GM23338 (cell line): ENCODE measurements at regions not wholly inside any gene's neighbourhood (a gene's known extent, or its start where the extent isn't known, plus 50 kb on each side); places are given as distances from the start of the nearest gene placed in this dataset.

Source experiments
- CREB1 ChIP-seq: fragments of 250-450 bp; sonication (Bioruptor Pico); IDR thresholded peaks from 2 replicates; pipeline ENCODE4 v1.5.0; 2020; ENCODE audit warnings: low read depth, mild to moderate bottlenecking, moderate library complexity
- EZH2phosphoT487 ChIP-seq: fragments of 200-600 bp; sonication (generic); IDR thresholded peaks from one replicate; pipeline ENCODE4 v1.8.1; 2018; ENCODE audit warnings: antibody characterized with exemption; ENCODE audit not compliant: unreplicated experiment
- JUNB ChIP-seq: IDR thresholded peaks from one replicate; pipeline ENCODE4 v1.6.1; 2016; ENCODE audit warnings: antibody characterized with exemption; ENCODE audit not compliant: unreplicated experiment
- POLR2AphosphoS5 ChIP-seq: IDR thresholded peaks from 2 replicates; pipeline ENCODE4 v1.6.1; 2016; ENCODE audit warnings: antibody characterized with exemption, low read depth
- STAT1 ChIP-seq: IDR thresholded peaks from one replicate; pipeline ENCODE4 v1.6.1; 2016; ENCODE audit warnings: antibody characterized with exemption; ENCODE audit not compliant: unreplicated experiment
- ZNF462 ChIP-seq: fragments of 250-450 bp; sonication (Bioruptor Pico); IDR thresholded peaks from 2 replicates; pipeline ENCODE4 v1.5.0; 2020; ENCODE audit warnings: mild to moderate bottlenecking, moderate library complexity
- TF ChIP-seq, protein P1 (sequence below): IDR thresholded peaks from one replicate; pipeline ENCODE4 v1.6.1; 2018; ENCODE audit warnings: antibody characterized with exemption; ENCODE audit not compliant: unreplicated experiment

GRCh38 chr10:91010952-91011351 is 90.1 kb upstream of the ANKRD1 start (continued):
- TF ChIP-seq ZNF462 (CRISPR knock-in tag): no peak
- TF ChIP-seq, protein P1, sequence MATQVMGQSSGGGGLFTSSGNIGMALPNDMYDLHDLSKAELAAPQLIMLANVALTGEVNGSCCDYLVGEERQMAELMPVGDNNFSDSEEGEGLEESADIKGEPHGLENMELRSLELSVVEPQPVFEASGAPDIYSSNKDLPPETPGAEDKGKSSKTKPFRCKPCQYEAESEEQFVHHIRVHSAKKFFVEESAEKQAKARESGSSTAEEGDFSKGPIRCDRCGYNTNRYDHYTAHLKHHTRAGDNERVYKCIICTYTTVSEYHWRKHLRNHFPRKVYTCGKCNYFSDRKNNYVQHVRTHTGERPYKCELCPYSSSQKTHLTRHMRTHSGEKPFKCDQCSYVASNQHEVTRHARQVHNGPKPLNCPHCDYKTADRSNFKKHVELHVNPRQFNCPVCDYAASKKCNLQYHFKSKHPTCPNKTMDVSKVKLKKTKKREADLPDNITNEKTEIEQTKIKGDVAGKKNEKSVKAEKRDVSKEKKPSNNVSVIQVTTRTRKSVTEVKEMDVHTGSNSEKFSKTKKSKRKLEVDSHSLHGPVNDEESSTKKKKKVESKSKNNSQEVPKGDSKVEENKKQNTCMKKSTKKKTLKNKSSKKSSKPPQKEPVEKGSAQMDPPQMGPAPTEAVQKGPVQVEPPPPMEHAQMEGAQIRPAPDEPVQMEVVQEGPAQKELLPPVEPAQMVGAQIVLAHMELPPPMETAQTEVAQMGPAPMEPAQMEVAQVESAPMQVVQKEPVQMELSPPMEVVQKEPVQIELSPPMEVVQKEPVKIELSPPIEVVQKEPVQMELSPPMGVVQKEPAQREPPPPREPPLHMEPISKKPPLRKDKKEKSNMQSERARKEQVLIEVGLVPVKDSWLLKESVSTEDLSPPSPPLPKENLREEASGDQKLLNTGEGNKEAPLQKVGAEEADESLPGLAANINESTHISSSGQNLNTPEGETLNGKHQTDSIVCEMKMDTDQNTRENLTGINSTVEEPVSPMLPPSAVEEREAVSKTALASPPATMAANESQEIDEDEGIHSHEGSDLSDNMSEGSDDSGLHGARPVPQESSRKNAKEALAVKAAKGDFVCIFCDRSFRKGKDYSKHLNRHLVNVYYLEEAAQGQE: no peak
- no peak for TF ChIP-seq JUNB
- TF ChIP-seq CREB1 (CRISPR knock-in tag): no peak
- TF ChIP-seq STAT1: no peak
- TF ChIP-seq POLR2AphosphoS5: no peak
- no peak for TF ChIP-seq EZH2phosphoT487
